ENCODE measurements at regions not wholly inside any gene's neighbourhood (a gene's known extent, or its start where the extent isn't known, plus 50 kb on each side); places are given as distances from the start of the nearest gene placed in this dataset.
A peak's percentile ranks its signal among the peaks of the same experiment; 100 is the strongest.
"Not testable (repeated sequence)": the region's sequence is repeated elsewhere in the genome, so short reads cannot be mapped to it uniquely, and the experiment has no call there.

DNA sequence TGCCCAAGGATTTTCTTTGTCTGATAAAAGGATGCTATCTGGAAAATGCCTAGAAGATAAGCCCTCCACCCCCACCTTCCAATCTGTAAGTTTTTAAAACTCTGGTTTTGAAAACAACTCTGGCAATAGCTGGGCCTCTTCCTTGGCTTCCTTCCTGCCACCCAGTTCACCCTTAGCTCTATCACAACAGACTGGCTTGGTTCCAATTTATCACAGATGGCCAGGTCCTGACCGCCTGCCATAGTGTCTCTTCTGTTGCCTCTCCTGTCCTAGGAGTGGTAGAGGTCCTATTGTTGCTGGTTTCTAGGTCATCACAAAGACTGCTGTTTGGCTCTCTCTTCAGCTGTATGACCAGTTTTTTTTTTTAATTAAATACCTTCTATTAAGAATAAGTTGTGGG, 1727.9 kb upstream of the SLC39A10 start:
- no peak for DNase-seq

- DNase-seq = peak; percentile 6
These were observed 1712.8 kb upstream of the TMEFF2 start for GRCh38 chr2:193907561-193907960.

DNA sequence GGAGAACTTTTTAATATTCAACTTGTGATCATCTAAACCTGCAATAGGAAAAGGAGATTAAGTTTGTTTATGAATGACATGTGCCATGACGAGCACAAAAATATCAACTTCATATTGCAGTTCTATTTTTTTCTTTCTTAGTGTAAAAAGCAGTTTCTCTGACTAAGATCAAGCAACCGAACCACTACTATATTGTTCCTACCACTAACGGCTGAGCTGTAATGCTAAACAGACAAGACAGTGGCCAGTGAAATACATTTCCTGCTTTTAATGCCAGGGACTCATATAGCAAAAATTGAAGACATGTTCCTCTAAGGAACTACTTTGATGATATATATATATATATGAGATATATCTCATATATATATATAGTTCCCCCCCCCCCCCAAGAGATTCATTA, 1705.6 kb upstream of the TMEFF2 start:
- no peak for DNase-seq

GRCh38 chr2:193895226-193895625, 1700.5 kb upstream of the TMEFF2 start:
- DNase-seq = no peak

DNA sequence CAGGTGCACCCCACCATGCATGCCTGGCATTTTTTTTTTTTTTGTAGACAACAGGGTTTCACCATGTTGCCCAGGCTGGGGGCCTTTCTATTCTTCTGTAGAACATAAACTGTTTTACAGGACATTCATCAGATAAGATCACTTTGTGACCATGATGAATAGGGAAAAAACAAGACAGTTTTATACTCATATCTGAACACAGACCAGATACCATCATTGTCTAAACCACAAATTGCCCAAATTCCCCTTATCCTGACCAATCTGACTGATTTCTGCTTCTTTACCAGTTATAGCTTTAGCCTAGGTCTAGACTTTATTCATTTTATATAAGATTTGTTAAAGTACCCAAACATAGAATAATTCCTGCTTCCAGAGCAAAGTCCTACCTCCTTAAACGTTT, 1699.3 kb upstream of the TMEFF2 start:
- no peak for DNase-seq

- DNase-seq = no peak
These were observed 1696.3 kb upstream of the TMEFF2 start for GRCh38 chr2:193891023-193891422.

DNA sequence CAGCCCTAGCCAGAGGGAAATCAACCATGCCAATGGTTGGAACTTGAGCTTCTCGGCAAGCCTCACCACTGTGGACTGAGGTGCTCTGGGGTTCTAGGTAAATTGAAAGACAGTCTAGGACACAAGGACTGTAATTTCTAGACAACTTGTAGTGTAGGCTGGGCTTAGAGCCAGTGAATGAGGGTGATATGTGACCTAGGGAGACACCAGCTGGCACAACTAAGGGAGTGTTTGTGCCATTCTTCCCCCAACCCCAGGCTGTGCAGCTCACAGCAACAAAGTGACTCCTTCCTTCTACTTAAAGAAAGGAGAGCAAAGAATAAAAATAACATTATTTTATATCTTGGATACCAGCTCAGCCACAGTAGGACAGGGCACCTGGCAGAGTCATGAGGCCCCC, 1690.7 kb upstream of the TMEFF2 start:
- no peak for DNase-seq

- no peak for DNase-seq
These were observed 1689.1 kb upstream of the TMEFF2 start for GRCh38 chr2:193883820-193884219.

- DNase-seq = no peak
These were observed 1682.2 kb upstream of the TMEFF2 start for GRCh38 chr2:193876980-193877379.

DNA sequence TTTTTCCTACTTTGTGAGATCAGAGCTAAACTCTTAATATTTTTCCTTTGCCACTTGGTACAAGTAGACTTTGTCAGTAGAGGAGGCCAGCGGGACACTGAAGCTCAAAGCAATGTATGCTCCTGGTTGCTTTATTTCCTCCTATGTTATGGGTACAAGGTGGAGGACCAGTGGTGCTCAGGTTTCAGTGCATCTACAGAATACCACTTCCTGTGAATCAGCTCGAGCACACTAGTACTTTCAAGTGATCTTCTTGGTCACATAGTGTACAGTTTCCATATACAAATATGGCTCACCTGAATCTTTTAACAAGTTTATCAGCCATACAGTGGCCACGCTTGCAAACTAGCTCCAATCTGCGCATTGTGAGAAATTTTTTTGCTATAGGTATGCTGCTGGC, 1674.8 kb upstream of the TMEFF2 start:
- no peak for DNase-seq

- no peak for DNase-seq
These were observed 1674.1 kb upstream of the TMEFF2 start for GRCh38 chr2:193868833-193869232.

DNA sequence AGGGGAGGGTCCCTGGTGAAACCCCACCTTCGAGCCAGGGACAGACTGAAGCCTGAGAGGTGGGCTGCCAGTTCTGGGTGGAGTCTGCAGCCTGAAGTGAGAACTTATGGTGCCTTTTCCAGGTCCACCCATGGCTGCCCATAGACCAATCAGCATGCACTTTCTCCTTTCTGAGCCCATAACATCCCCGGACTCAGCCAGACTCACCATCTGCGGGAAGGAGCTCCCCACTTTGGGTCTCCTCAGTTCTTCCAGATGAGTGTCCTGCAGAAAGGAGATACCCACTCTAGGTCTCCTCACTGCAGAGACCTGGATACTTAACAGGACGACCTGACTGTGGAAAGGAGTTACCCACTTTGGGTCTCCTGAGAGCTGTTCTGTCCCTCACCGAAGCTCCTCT, 1673.4 kb upstream of the TMEFF2 start:
- no peak for DNase-seq

GRCh38 chr2:193867454-193867853, 1672.7 kb upstream of the TMEFF2 start:
- no peak for DNase-seq

- DNase-seq = no peak
These were observed 1666.8 kb upstream of the TMEFF2 start for GRCh38 chr2:193861557-193861956.

GRCh38 chr2:193847991-193848390, 1653.3 kb upstream of the TMEFF2 start:
- no peak for DNase-seq

DNA sequence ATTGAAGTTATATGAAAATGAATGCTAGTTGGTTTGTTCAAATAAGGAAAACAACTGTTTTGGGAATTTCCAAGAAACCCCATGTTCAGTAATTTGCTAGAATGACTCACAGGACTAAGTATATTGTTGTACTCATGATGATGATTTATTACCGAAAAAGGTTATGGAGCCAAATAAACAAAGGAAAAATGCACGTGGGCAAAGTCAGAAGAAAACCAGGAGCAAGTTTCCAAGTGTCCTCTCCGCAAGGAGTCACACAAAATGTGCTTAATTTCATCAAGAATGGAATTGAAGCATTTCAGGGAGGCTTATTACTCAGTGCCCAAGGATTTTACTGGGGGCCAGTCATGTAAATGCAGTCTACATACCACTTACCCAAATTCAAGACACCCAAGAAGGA, 1652.4 kb upstream of the TMEFF2 start:
- DNase-seq = peak; percentile 49

DNA sequence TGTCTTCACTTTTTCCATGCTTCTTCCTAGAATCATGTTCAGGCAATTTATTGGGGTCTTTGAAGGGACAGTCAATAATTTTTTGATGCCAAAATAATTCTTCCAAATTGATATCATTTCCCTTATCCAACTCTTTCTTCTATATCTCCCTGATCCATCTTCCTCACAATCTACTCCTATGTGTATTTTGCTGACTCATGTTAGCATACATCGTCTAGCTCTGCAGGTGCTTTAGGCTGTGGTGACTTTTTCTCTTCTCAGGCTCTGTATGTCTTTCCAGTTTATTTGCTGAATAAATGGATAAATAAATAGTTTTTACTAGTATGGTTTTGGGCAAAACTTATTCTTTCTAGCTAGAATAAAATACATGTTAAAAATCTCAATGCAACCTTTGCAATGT, 1650.9 kb upstream of the TMEFF2 start:
- no peak for DNase-seq

GRCh38 chr2:193843675-193844074, 1648.9 kb upstream of the TMEFF2 start:
- no peak for DNase-seq

DNA sequence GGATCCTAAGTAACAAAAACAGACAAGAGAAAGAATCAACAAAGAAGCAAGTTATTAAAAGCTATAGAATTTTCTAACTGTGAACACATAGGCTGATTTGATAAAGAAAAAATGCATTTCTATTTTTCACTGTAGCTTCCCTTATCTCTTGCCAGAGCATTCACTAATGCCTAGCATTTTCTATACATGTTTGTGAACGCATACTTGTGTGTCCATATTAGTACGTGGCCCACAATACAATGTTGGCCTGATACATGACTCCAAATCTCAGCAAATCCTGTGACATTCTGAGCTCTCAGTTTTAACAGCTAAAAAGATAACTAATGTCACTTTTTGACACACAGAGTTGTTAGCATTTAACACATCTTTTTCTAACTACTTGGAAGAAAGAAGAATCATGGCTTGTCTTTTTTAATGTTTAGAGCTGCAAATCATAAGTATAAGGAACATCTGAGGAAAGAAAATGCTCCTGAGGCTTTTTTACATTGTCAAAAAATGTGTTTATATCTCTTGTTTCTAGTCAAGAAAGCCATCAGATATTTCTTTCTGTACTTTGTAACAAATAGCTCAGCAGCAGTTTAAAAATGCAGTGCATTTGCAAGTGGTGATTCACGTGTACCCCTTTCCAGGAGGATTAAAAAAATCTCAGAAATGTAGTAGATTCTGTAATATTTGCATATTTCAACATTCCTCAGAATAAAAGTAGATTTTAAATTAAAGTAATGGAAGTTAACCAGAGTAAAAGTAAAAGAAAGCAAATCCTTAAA, 1646.8 kb upstream of the TMEFF2 start:
- peak; percentile 79 for DNase-seq

- peak; percentile 54 for DNase-seq
These were observed 1642.5 kb upstream of the TMEFF2 start for GRCh38 chr2:193837111-193837738.

- not testable (repeated sequence) for DNase-seq
These were observed 1641.8 kb upstream of the TMEFF2 start for GRCh38 chr2:193836424-193837006.

DNA sequence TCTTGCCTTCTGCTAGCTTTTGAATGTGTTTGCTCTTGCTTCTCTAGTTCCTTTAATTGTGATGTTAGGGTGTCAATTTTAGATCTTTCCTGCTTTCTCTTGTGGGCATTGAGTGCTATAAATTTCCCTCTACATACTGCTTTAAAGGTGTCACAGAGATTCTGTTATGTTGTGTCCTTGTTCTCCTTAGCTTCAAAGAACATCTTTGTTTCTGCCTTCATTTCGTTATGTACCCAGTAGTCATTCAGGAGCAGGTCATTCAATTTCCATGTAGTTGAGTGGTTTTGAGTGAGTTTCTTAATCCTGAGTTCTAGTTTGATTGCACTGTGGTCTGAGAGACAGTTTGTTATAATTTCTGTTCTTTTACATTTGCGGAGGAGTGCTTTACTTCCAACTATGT, 1639.2 kb upstream of the TMEFF2 start:
- DNase-seq = peak; percentile 56

DNA sequence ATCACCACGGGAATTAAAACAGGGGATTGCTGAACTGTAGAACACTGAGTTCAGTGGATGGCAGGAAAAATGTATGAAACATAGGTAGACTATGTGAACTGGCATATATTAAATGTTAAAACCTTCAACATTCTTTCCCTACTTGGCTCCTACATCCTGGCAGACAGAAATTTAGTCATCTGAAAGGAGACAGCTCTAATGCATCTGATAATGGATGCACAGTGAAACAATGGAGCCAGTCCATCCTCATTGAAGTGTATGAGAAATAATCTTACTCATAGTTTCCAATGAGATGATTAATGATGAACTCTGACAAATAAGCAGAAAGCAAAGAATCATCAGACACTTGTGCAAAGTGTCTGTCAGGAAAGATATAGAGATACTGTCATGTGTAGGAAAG, 1629.7 kb upstream of the TMEFF2 start:
- DNase-seq = peak; percentile 81

All from fibroblast of skin of abdomen (primary cell).